EH (cell line): ENCODE measurements at regions not wholly inside any gene's neighbourhood (a gene's known extent, or its start where the extent isn't known, plus 50 kb on each side); places are given as distances from the start of the nearest gene placed in this dataset.

Experiments used
- DNase-seq: peaks from one replicate; pipeline ENCODE4 v3.0.0-alpha.2; 2015; ENCODE audit warnings: low read depth

DNA sequence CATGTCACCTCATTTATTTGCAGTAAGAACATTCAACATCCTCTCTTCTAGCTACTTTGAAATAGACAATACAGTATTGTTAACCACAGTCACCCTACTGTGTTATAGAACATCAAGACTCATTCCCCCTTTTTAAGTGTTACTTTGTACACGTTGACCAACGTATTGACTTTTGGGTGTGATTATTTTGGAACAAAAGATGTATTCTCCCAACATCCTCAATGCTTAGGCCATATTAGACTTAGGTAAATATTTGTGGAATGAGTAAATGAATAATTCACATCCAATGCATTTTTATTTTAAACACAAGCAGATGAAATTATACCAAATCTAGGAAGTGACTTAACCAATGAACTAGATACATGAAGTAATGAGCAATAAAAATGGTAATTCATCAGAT is 296.6 kb downstream of the CHRM3 start:
- DNase-seq: no peak

DNA sequence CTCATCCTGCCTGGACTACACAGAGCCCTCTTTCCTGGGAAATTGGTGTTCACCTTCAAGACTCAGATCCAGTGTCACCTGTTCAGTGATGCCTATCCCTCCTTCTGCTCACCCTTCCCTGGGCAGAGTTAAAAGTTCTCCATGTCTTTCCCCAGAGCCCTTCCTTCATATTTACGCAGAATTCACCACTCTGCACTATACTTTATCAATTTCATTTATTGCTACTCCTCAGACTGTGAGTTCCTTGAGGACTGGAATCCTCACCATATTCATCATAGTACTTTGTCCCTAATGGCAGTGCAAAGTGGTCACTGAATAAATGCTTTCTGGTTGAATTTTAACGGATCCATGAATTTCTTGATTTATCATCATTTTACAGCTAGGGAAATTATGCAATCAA is 300.0 kb downstream of the CHRM3 start:
- no peak for DNase-seq

DNA sequence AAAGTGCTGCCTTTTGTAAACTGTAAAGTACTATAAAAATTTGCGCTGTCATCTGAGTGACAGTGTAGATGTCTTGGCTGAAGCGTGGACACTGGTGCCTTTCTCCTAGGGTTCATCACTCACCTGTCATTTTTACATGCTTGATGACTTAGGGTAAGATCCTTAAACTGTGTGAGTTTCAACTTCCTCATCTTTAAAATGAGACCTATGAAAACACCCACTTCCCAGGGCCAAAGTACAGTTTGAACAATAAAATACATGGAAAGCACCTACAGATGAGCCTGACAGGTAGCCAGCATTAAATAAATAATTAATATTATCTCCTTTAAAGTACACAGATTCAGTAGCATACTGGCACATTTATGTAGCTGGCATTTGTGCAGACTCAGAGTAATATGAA is 309.9 kb downstream of the CHRM3 start:
- no peak for DNase-seq

GRCh38 chr1:239700667-239701066 is 314.3 kb downstream of the CHRM3 start:
- DNase-seq: no peak

GRCh38 chr1:239703075-239703474 is 316.7 kb downstream of the CHRM3 start:
- DNase-seq: no peak

DNA sequence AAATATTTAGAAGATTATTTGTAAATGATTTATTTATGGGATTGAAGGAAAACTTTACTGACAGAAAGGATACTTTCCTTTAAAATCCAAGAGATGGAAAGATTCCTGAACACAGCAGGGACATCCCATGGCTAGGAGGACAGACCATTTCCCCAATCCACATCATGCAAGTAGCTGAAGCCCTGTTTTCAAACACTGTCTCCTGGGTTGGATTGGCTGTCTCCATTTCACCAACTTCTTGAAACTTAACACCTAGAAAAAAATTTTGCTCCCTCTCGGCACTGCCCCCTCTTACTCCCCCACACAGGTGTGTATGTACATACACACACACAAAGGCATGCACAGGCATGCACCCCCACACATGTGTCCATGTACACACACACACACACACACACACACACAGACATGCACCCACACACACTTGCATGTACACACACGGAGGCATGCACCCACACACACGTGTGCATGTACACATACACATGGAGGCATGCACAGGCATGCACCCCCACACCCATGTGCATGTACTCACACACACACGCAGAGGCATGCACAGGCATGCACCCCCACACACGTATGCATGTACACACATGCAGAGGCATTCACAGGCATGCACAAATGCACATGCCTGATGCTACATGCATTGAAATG is 320.0 kb downstream of the CHRM3 start:
- no peak for DNase-seq

DNA sequence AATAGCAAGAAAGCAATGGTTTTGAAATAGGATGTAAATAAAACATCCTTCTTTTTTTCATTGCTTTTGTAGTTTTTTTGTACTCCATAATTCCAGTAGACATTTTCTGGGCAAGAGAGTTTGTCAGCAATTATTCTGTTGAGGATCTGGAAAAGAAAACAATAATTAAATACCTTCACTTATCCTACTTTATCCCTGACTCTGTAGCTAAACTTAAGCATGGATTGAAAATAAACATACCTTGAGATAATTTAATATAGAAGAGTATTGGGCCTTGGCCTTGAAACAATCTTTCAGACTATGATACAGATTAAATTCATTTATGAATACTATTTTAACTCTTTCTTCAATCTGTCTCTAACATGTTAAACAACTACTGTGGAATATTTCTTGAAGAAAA is 321.2 kb downstream of the CHRM3 start:
- DNase-seq: no peak

DNA sequence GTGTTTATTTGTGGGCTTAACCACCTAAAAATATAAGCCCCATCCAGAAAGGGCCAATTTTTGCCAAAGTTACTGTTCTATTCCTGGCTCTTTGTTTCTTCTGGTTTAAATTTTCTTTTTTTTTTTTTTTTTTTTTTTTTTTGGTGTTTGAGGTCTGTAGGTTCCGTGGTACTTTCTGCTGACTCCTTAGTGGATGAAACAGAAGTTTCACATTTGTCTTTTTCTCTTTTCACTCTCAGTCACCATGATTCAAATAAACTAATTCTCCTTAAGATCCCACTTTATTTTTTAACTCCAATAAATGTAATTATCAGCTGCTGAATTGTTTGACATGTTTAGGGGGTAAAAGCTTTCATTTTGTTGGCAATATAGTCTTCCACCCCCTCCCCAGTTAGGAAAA is 322.3 kb downstream of the CHRM3 start:
- no peak for DNase-seq

DNA sequence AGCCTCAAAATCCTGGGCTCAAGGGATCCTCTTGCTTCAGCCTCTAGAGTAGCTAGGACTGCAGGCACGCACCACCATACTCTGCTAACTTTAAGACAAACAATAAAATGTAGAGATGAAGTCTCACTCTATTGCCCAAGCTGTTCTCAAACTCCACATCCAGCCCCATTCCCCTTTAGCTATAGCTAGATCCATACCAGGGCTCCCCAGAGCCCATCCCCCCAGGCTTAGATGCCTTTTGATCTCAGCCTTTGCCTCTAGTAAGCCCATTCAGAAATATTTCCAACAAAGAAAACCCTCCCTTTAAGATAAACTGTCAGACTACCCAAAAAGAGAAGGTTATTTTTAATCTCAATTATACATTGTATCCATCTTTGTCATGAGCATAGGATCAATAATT is 325.4 kb downstream of the CHRM3 start:
- DNase-seq: no peak

GRCh38 chr1:239717097-239717917 is 330.9 kb downstream of the CHRM3 start:
- no peak for DNase-seq

DNA sequence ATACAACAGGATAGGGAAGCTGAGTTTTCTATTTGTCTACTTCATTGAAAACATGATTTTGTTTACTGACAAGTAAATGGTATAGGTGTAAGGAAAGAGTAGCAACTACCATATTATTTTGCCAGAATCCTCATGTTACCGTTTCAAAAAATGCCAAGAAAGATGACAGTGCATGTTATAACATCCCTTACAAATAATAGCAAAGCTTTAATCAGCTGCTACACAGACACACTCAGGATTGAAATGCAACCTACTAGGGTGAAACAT is 331.5 kb downstream of the CHRM3 start:
- DNase-seq: no peak

- no peak for DNase-seq
Measured at GRCh38 chr1:239718571-239718970, 332.2 kb downstream of the CHRM3 start.

DNA sequence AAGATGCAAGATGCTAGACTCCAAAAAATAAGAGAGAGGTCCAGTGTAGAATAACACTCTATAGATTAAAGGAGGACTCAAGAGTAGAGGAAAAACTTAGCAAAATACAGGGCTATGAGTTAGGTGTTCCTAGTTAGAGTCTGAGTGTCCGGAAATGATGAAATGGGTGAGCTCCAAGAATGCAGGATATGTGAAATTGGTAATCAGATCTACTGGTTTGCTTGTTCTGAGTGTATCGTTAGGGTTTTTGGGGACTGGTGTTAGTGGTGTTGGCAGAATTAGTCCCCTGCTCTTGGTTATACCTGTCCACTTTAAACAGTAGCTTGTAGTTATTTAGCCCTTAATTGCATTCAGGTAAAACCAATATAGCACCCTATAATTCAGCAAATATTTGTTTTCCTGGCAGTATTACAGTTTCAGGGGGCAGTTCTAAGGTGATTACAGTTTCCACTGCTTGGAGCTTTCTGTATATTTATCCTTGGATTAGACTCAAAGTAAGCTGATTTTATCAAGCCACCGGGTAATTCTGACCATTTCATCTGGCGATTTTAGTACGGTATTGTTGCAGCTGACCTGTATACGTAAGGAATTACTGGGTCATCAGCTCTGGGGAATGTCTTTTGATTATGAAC is 332.7 kb downstream of the CHRM3 start:
- no peak for DNase-seq

GRCh38 chr1:239719642-239720258 is 333.4 kb downstream of the CHRM3 start:
- no peak for DNase-seq

GRCh38 chr1:239722035-239722434 is 335.7 kb downstream of the CHRM3 start:
- no peak for DNase-seq

DNA sequence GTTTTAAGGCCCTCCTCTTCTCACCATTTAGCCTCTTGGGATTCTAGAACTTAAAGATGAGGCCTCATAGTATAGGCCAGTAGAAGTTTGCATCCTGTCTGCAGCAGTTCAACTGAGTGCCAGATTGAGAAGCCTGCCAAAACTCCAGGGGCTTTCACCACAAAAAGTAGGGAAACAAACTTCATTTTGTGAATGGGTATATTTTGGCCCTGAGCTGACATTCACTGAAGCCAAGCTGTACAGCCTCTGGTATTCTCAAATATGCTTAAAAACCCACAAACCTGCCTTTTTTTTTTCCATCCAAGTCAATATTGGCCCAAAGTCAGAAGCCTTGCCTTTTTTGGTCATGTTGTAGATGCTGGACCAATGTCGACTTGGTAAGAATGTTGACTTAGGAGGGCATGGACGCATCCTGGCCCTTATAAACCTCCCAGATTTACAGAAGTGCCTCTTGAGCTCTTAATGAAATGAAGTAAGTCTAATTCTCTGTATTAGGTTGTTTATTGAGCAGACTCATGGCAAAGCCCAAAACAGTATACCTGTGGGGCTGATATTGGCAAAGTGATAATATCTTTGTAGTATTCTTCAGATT is 337.5 kb downstream of the CHRM3 start:
- DNase-seq: no peak

DNA sequence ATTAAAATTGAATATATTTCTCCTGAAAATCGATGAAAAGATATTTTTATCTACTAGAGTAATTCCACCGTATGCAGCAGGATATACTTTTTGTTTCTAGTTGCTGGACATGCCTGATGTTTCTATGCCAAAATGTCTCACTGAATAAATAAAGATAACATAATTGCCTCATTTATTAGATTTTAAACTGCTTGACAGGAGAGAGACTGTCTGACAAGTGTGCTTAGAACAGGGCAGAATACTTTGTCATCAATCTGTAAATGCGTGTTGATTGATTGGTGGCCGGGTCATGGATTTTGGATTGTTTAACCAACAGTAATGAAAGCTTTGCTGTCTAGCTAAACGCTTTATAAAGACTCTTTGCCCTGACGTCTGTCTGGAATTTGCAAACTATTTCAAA is 339.0 kb downstream of the CHRM3 start:
- no peak for DNase-seq

DNA sequence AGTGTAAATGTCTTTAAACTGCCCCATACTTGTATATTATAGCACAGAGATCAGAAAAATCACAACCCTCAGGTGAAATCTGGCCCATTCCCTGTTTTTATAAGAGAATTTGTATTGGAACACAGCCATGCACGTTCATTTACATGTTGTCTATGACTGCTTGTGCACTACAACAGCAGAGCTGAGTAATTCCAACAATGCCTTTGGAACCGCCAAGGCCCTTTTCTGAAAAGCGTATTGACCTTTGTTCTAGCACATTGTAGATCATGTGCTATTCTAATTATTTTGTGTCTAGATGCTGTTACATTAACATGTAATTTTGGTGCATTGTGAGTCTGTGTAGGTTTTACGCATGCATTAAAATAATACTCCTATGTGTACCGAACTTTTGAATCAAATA is 339.6 kb downstream of the CHRM3 start:
- no peak for DNase-seq

- no peak for DNase-seq
Measured at GRCh38 chr1:239730378-239730777, 344.0 kb downstream of the CHRM3 start.

DNA sequence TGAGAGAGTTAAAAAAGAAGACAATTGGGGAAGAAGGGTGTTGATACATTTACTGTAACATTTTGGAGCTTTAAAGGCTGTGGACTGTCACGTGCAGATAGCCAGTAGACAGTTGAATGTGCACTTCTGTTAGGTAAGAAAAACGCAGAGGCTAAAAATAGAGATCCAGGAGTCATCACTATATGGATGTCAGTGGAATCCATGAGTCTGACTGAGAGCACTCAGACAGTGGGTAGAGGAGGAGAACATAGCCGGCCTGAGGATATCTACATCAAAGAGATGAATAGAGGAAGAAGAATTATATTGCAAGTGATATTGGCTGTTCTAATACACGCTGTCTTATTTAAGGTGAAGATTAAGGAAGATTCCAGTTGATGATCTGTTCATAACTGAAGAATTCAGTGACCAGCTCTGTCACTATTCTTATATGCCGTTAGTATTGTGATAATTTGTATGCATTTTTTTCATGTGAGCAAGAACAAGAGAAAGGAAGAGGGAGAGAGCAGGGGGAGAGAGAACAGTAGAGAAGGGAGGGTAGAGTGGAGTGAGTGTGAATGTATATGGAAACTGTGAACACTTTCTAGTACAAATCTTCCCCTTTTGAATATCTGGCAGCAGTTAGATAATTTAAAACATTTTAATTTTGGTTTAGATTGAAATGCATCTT is 344.8 kb downstream of the CHRM3 start:
- DNase-seq: no peak

- DNase-seq: no peak
Measured at GRCh38 chr1:239732770-239733169, 346.4 kb downstream of the CHRM3 start.

GRCh38 chr1:239733995-239734394 is 347.6 kb downstream of the CHRM3 start:
- no peak for DNase-seq
